HG03521 (cell line): ENCODE measurements at regions not wholly inside any gene's neighbourhood (a gene's known extent, or its start where the extent isn't known, plus 50 kb on each side); places are given as distances from the start of the nearest gene placed in this dataset.

Experiments used
- ATAC-seq: cut with Tn5 transposase; IDR thresholded peaks from one replicate; pipeline ENCODE4 v1.9.1; 2021; ENCODE audit warnings: mild to moderate bottlenecking, moderate library complexity; ENCODE audit not compliant: unreplicated experiment

GRCh38 chr5:165201369-165201768, 1696.0 kb downstream of the MAT2B start:
- no peak for ATAC-seq

- no peak for ATAC-seq
These were observed 1696.5 kb downstream of the MAT2B start for GRCh38 chr5:165201771-165202518.

- ATAC-seq, result no peak
These were observed 1697.1 kb downstream of the MAT2B start for GRCh38 chr5:165202519-165202910.

GRCh38 chr5:165209101-165209727, 1703.8 kb downstream of the MAT2B start:
- ATAC-seq, result no peak

GRCh38 chr5:165224366-165225045, 1719.1 kb downstream of the MAT2B start:
- no peak for ATAC-seq

- no peak for ATAC-seq
These were observed 1722.1 kb downstream of the MAT2B start for GRCh38 chr5:165227515-165227914.

GRCh38 chr5:165228184-165228583, 1722.8 kb downstream of the MAT2B start:
- no peak for ATAC-seq

- no peak for ATAC-seq
These were observed 1726.5 kb downstream of the MAT2B start for GRCh38 chr5:165231821-165232508.

- ATAC-seq, result no peak
These were observed 1727.2 kb downstream of the MAT2B start for GRCh38 chr5:165232509-165233028.

GRCh38 chr5:165241811-165242210, 1736.4 kb downstream of the MAT2B start:
- ATAC-seq, result no peak

GRCh38 chr5:165242646-165243045, 1737.2 kb downstream of the MAT2B start:
- no peak for ATAC-seq

- no peak for ATAC-seq
These were observed 1739.0 kb downstream of the MAT2B start for GRCh38 chr5:165244407-165244806.

- ATAC-seq, result no peak
These were observed 1752.9 kb downstream of the MAT2B start for GRCh38 chr5:165258197-165258771.

- no peak for ATAC-seq
These were observed 1755.0 kb downstream of the MAT2B start for GRCh38 chr5:165260426-165260825.

- no peak for ATAC-seq
These were observed 1758.1 kb downstream of the MAT2B start for GRCh38 chr5:165263536-165263935.

- ATAC-seq, result no peak
These were observed 1761.5 kb downstream of the MAT2B start for GRCh38 chr5:165266939-165267338.

- no peak for ATAC-seq
These were observed 1767.0 kb downstream of the MAT2B start for GRCh38 chr5:165272436-165272835.

- ATAC-seq, result no peak
These were observed 1772.2 kb downstream of the MAT2B start for GRCh38 chr5:165277661-165278060.

- no peak for ATAC-seq
These were observed 1777.1 kb downstream of the MAT2B start for GRCh38 chr5:165282491-165282890.

- no peak for ATAC-seq
These were observed 1781.3 kb downstream of the MAT2B start for GRCh38 chr5:165286692-165287091.

GRCh38 chr5:165290535-165290934, 1785.1 kb downstream of the MAT2B start:
- no peak for ATAC-seq
